ENCODE measurements at regions not wholly inside any gene's neighbourhood (a gene's known extent, or its start where the extent isn't known, plus 50 kb on each side); places are given as distances from the start of the nearest gene placed in this dataset.

GRCh38 chr5:2960294-2960693 lies 208.8 kb upstream of the IRX2 start:
- Histone ChIP-seq H3K9me3 (ENCODE audit: control insufficient read depth, insufficient read depth, low read depth, low read length) (peaks cover 3% of the 10 kb centered on the region; the same call in 1 of the 2 replicates), H3K27me3 (ENCODE audit: control insufficient read depth, insufficient read depth, low read length) (no peaks in the 10 kb centered on the region), H3K36me3 (ENCODE audit: control insufficient read depth, insufficient read depth, low read length) (no peaks in the 10 kb centered on the region), H3K4me1 (ENCODE audit: control insufficient read depth, insufficient read depth, low read length) (no peaks in the 10 kb centered on the region), H3K27ac (ENCODE audit: low read length) (no peak overlapping the region), H3K4me3 (ENCODE audit: low read depth in 2 of 2, low read length in 2 of 2) (no peak overlapping the region)
- ChIA-PET CTCF (no interaction called here), POLR2A (no interaction called here)
- ATAC-seq (no peak), DNase-seq (ENCODE audit: low read depth, low spot score) (no peak)
- intact Hi-C loops (cut with micrococcal nuclease; ENCODE audit: unreplicated experiment) = no loop called here
- in situ Hi-C loops (cut with HindIII; ENCODE audit: low pct_unique_long_range_greater_than_20kb, low sequenced_read_pairs) = no loop called here
- BruUV-seq (replicated peaks) = no TSS peak
- TF ChIP-seq SIN3A (IDR thresholded peaks at IDR 0.05; ENCODE audit: borderline replicate concordance, insufficient read depth, low read depth, low read length) = no peak
- TF ChIP-seq, protein P1, sequence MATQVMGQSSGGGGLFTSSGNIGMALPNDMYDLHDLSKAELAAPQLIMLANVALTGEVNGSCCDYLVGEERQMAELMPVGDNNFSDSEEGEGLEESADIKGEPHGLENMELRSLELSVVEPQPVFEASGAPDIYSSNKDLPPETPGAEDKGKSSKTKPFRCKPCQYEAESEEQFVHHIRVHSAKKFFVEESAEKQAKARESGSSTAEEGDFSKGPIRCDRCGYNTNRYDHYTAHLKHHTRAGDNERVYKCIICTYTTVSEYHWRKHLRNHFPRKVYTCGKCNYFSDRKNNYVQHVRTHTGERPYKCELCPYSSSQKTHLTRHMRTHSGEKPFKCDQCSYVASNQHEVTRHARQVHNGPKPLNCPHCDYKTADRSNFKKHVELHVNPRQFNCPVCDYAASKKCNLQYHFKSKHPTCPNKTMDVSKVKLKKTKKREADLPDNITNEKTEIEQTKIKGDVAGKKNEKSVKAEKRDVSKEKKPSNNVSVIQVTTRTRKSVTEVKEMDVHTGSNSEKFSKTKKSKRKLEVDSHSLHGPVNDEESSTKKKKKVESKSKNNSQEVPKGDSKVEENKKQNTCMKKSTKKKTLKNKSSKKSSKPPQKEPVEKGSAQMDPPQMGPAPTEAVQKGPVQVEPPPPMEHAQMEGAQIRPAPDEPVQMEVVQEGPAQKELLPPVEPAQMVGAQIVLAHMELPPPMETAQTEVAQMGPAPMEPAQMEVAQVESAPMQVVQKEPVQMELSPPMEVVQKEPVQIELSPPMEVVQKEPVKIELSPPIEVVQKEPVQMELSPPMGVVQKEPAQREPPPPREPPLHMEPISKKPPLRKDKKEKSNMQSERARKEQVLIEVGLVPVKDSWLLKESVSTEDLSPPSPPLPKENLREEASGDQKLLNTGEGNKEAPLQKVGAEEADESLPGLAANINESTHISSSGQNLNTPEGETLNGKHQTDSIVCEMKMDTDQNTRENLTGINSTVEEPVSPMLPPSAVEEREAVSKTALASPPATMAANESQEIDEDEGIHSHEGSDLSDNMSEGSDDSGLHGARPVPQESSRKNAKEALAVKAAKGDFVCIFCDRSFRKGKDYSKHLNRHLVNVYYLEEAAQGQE (IDR thresholded peaks at IDR 0.05; ENCODE audit: insufficient read depth in 1 of 2, low read depth in 2 of 2, low read length in 1 of 2) = no peak
- TF ChIP-seq CTCF (IDR thresholded peaks at IDR 0.05) = no peak
- no peak for TF ChIP-seq TCF7L2 (IDR thresholded peaks at IDR 0.05; ENCODE audit: low read depth, low read length)
- no peak for TF ChIP-seq POLR2AphosphoS5 (IDR thresholded peaks at IDR 0.05; ENCODE audit: low read depth, low read length)

GRCh38 chr5:2958976-2959375 lies 207.5 kb upstream of the IRX2 start:
- ChIA-PET POLR2A (no interaction called here), CTCF (no interaction called here)
- Histone ChIP-seq H3K27ac (ENCODE audit: low read length) (no peak overlapping the region), H3K4me3 (ENCODE audit: low read depth in 2 of 2, low read length in 2 of 2) (no peak overlapping the region), H3K4me1 (ENCODE audit: control insufficient read depth, insufficient read depth, low read length) (no peaks in the 10 kb centered on the region), H3K27me3 (ENCODE audit: control insufficient read depth, insufficient read depth, low read length) (no peaks in the 10 kb centered on the region), H3K9me3 (ENCODE audit: control insufficient read depth, insufficient read depth, low read depth, low read length) (peaks cover 3% of the 10 kb centered on the region; the same call in 1 of the 2 replicates), H3K36me3 (ENCODE audit: control insufficient read depth, insufficient read depth, low read length) (no peaks in the 10 kb centered on the region)
- no TSS peak for BruUV-seq (replicated peaks)
- no peak for ATAC-seq
- TF ChIP-seq POLR2AphosphoS5 (IDR thresholded peaks at IDR 0.05; ENCODE audit: low read depth, low read length) (no peak), CTCF (IDR thresholded peaks at IDR 0.05) (no peak), TCF7L2 (IDR thresholded peaks at IDR 0.05; ENCODE audit: low read depth, low read length) (no peak), SIN3A (IDR thresholded peaks at IDR 0.05; ENCODE audit: borderline replicate concordance, insufficient read depth, low read depth, low read length) (no peak)
- TF ChIP-seq, protein P1 (IDR thresholded peaks at IDR 0.05; ENCODE audit: insufficient read depth in 1 of 2, low read depth in 2 of 2, low read length in 1 of 2) = no peak
- intact Hi-C loops (cut with micrococcal nuclease; ENCODE audit: unreplicated experiment) (no loop called here), in situ Hi-C loops (cut with HindIII; ENCODE audit: low pct_unique_long_range_greater_than_20kb, low sequenced_read_pairs) (no loop called here)
- no peak for DNase-seq (ENCODE audit: low read depth, low spot score)

Measured in Panc1 (cell line).